Gastrocnemius medialis (tissue), 4 donors: ENCODE measurements at regions not wholly inside any gene's neighbourhood (a gene's known extent, or its start where the extent isn't known, plus 50 kb on each side); places are given as distances from the start of the nearest gene placed in this dataset.

Source experiments
- ATAC-seq, 2 donors: fragments of 150-250 bp; one replicate each; pipeline ENCODE4 v1.9.1; 2016
- DNase-seq, 2 donors: peaks; one replicate each; pipeline ENCODE4 v3.0.0-alpha.2; 2019
- H3K27ac ChIP-seq, 4 donors: fragments of 200-600 bp; sonication (generic); 1 replicate in 1 of 4; 2 replicates in 3 of 4; pipeline ENCODE4 v1.5.1; 2016 to 2018; ENCODE audit warnings: mild to moderate bottlenecking in 2 of 4, moderate library complexity in 1 of 4
- H3K27me3 ChIP-seq, 3 donors: fragments of 200-600 bp; sonication (generic) in 2 of 3; 1 replicate in 1 of 3; 2 replicates in 2 of 3; pipeline versions ENCODE4 v1.5.1 to v1.6.0; 2016 to 2019; ENCODE audit warnings: mild to moderate bottlenecking in 1 of 3, moderate library complexity in 1 of 3
- H3K36me3 ChIP-seq, 2 donors: fragments of 200-600 bp; sonication (generic) in 1 of 2; one replicate each; pipeline ENCODE4 v1.5.1; 2017 to 2018
- H3K4me1 ChIP-seq, 2 donors: fragments of 200-600 bp; sonication (generic) in 1 of 2; one replicate each; pipeline ENCODE4 v1.5.1; 2016 to 2017; ENCODE audit warnings: mild to moderate bottlenecking in 2 of 2
- H3K4me3 ChIP-seq, 4 donors: fragments of 200-600 bp; sonication (generic) in 3 of 4; 1 replicate in 1 of 4; 2 replicates in 3 of 4; pipeline ENCODE4 v1.5.1; 2016 to 2019; ENCODE audit warnings: mild to moderate bottlenecking in 2 of 4
- H3K9me3 ChIP-seq, 3 donors: fragments of 200-600 bp; sonication (generic) in 2 of 3; 1 replicate in 1 of 3; 2 replicates in 2 of 3; pipeline ENCODE4 v1.5.1; 2016 to 2019
- POLR2A ChIP-seq, 2 donors: fragments of 450-650 bp; IDR thresholded peaks; one replicate each; pipeline ENCODE4 v1.6.1; 2017; ENCODE audit warnings: antibody characterized with exemption in 2 of 2, mild to moderate bottlenecking in 2 of 2, moderate library complexity in 2 of 2
- in situ Hi-C, 4 donors: fragments of 200-750 bp; cut with MboI; loops; one replicate each; pipeline versions ENCODE4 v1.15.0 to v1.8.0; 2017; ENCODE audit warnings: low sequenced_read_pairs in 4 of 4
- intact Hi-C: fragments of 100-400 bp; cut with DNase I; formaldehyde crosslinking; loops from one replicate; pipeline ENCODE4 v1.15.1; 2023; ENCODE audit warnings: low total_unique reads
- TF ChIP-seq, protein P1 (sequence below), 5 experiments: fragments of 450-650 bp in 3 of 5; fragments of 200-600 bp in 2 of 5; sonication (generic) in 2 of 5; IDR thresholded peaks in 4 of 5; conservative IDR thresholded peaks in 1 of 5; 1 replicate in 4 of 5; 2 replicates in 1 of 5; pipeline ENCODE4 v1.5.1; 2016 to 2019; ENCODE audit warnings: antibody characterized with exemption in 5 of 5, mild to moderate bottlenecking in 3 of 5, moderate library complexity in 3 of 5

DNA sequence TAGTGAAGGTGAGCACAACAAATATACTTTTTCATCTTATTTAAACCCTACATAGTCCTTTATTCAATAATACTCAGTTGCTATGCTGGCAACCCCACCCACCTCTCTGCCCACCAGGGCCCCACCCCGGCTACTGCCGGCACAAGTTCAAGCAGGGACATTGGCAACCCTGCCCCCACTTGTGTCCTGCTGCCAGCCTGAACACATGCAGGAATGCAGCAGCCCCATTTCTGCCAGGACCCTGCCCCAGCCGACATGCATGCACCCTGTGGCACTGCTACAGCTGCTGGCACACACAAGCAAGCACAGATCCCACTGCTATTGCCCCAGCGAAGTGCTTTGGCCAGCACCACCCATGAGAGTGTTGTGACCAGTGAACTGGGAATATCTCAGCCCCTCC lies 289.8 kb downstream of the COG6 start:
- Histone ChIP-seq H3K9me3 (no peaks in the 10 kb centered on the region), H3K4me1 (no peaks in the 10 kb centered on the region), H3K27me3 (no peaks in the 10 kb centered on the region), H3K27ac (no peak overlapping the region), H3K36me3 (no peaks in the 10 kb centered on the region), H3K4me3 (no peak overlapping the region)
- DNase-seq, result no peak
- in situ Hi-C loops (loop anchor here in 3 of 4 donors (10.0 to 25.0 kb wide), 2 partner anchors 740 to 742 kb away; no protein-coding TSS in a partner anchor), intact Hi-C loops (no loop called here)
- TF ChIP-seq, protein P1, sequence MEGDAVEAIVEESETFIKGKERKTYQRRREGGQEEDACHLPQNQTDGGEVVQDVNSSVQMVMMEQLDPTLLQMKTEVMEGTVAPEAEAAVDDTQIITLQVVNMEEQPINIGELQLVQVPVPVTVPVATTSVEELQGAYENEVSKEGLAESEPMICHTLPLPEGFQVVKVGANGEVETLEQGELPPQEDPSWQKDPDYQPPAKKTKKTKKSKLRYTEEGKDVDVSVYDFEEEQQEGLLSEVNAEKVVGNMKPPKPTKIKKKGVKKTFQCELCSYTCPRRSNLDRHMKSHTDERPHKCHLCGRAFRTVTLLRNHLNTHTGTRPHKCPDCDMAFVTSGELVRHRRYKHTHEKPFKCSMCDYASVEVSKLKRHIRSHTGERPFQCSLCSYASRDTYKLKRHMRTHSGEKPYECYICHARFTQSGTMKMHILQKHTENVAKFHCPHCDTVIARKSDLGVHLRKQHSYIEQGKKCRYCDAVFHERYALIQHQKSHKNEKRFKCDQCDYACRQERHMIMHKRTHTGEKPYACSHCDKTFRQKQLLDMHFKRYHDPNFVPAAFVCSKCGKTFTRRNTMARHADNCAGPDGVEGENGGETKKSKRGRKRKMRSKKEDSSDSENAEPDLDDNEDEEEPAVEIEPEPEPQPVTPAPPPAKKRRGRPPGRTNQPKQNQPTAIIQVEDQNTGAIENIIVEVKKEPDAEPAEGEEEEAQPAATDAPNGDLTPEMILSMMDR (IDR thresholded peaks at IDR 0.05 in 4 of 5, conservative IDR thresholded peaks at IDR 0.05 in 1 of 5), result no peak
- no peak for TF ChIP-seq POLR2A (IDR thresholded peaks at IDR 0.05)
- ATAC-seq, result no peak

DNA sequence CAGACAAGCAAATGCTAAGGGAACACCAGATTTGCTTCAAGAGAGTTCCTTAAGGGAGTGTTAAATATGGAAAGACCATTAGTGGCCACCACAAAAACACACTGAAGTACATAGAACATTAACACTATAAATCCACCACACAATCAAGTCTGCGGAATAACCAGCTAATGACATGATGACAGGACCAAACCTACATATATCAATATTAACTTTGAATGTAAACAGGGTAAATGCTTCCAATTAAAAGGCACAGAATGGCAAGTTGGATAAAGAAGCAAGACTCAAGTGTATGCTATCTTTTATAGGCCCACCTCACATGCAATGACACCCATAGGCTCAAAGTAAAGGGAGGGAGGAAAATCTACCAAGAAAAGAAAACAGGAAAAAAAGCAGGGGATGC lies 291.3 kb downstream of the COG6 start:
- Histone ChIP-seq H3K27me3 (no peaks in the 10 kb centered on the region), H3K27ac (no peak overlapping the region), H3K9me3 (no peaks in the 10 kb centered on the region), H3K4me3 (no peak overlapping the region), H3K36me3 (no peaks in the 10 kb centered on the region), H3K4me1 (peaks cover 0 to 1% of the 10 kb centered on the region in 2 donors)
- ATAC-seq (no peak), DNase-seq (no peak)
- TF ChIP-seq, protein P1 (IDR thresholded peaks at IDR 0.05 in 4 of 5, conservative IDR thresholded peaks at IDR 0.05 in 1 of 5), result no peak
- TF ChIP-seq POLR2A (IDR thresholded peaks at IDR 0.05), result no peak
- in situ Hi-C loops (loop anchor here in 3 of 4 donors (10.0 to 25.0 kb wide), 2 partner anchors 738 to 741 kb away; no protein-coding TSS in a partner anchor), intact Hi-C loops (no loop called here)

DNA sequence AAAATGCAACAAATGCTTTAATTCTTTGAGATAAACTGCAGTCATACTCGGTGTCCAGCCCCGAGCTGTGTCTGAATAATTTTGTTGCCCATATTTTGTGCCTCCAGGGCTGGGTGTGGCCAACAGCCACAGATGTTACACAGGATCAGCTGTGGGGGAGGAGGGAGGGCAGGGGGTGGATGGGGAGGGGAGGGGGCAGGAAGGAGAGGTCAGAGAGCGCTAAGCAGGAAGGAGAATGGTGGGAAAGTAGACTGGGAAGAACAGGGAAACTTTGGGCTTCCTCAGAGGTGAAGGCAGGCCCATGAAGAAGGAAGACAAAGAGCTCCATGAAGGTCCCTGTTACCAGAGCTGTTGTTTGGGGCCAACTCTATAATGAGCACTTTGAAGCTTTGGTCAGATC lies 295.8 kb downstream of the COG6 start:
- no peak for DNase-seq
- Histone ChIP-seq H3K9me3 (no peaks in the 10 kb centered on the region), H3K27ac (no peak overlapping the region), H3K4me1 (peaks cover 0 to 4% of the 10 kb centered on the region in 2 donors), H3K4me3 (no peak overlapping the region), H3K27me3 (no peaks in the 10 kb centered on the region), H3K36me3 (no peaks in the 10 kb centered on the region)
- in situ Hi-C loops, result no loop called here
- intact Hi-C loops, result no loop called here
- ATAC-seq, result no peak
- no peak for TF ChIP-seq POLR2A (IDR thresholded peaks at IDR 0.05)
- TF ChIP-seq, protein P1 (IDR thresholded peaks at IDR 0.05 in 4 of 5, conservative IDR thresholded peaks at IDR 0.05 in 1 of 5), result no peak

DNA sequence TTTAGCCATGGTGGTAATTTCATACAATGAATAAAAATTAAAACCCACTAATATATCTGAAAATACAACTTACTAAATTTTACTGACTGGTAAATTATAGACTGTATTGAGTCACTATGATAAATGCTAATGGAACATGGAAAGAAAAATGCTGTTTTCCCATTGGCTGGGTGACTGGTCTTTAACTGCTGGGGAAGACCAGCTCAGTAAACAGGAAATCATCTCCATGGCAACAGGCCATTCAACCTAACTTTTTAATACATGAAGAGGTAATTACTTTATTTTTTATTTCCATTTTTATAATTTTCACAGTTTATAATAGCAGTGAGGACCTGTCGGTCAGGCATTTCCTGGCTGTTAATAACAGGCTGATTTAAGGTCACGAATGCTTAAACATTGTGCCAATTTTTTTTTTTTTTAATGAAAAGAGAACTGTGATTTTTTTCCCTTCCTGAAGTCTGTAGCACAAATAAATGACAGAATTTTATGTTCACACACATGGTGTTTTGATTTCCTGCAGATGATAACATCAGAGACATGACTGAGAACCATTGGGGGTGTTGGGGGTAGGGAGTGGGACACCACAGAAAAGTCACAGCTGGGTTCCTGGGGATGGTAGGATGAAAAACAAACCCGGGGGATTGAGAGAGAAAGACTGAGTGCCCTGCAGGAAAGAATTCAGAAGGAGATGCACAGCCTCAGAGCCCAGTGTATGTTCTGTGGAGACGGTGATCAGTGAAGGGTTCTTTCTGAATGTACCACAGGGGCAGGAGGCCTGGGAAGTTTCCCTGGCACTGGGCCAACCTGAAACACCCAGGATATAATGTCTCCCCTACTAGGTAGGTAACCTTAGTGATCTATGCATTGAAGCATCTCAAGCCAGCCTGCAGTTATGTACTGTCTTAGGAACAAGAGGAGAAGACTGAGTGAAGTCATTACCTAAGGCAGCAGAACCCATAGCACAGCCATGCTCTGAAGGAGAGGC lies 297.1 kb downstream of the COG6 start:
- ATAC-seq, result no peak
- intact Hi-C loops (no loop called here), in situ Hi-C loops (no loop called here)
- TF ChIP-seq POLR2A (IDR thresholded peaks at IDR 0.05), result no peak
- TF ChIP-seq, protein P1 (IDR thresholded peaks at IDR 0.05 in 4 of 5, conservative IDR thresholded peaks at IDR 0.05 in 1 of 5), result no peak
- H3K4me3 ChIP-seq, result no peak overlapping the region
- H3K36me3 ChIP-seq, result no peaks in the 10 kb centered on the region
- H3K27me3 ChIP-seq, result no peaks in the 10 kb centered on the region
- DNase-seq, result no peak
- H3K27ac ChIP-seq, result no peak overlapping the region
- H3K9me3 ChIP-seq, result no peaks in the 10 kb centered on the region
- peaks cover 0 to 4% of the 10 kb centered on the region in 2 donors for H3K4me1 ChIP-seq
